ENCODE measurements at regions not wholly inside any gene's neighbourhood (a gene's known extent, or its start where the extent isn't known, plus 50 kb on each side); places are given as distances from the start of the nearest gene placed in this dataset.

- TF ChIP-seq PATZ1 (CRISPR knock-in tag; IDR thresholded peaks at IDR 0.05; ENCODE audit: borderline replicate concordance) (no peak), ESRRG (CRISPR knock-in tag; IDR thresholded peaks at IDR 0.05) (no peak), ZFP3 (CRISPR knock-in tag; IDR thresholded peaks at IDR 0.05) (no peak), CSDC2 (CRISPR knock-in tag; IDR thresholded peaks at IDR 0.05) (no peak), CREB5 (CRISPR knock-in tag; IDR thresholded peaks at IDR 0.05; ENCODE audit: low read depth) (no peak), RARB (CRISPR knock-in tag; IDR thresholded peaks at IDR 0.05) (no peak), OSR1 (CRISPR knock-in tag; IDR thresholded peaks at IDR 0.05) (no peak), BACH2 (CRISPR knock-in tag; IDR thresholded peaks at IDR 0.05; ENCODE audit: borderline replicate concordance) (no peak), TCF4 (CRISPR knock-in tag; IDR thresholded peaks at IDR 0.05; ENCODE audit: borderline replicate concordance) (no peak), ISL1 (CRISPR knock-in tag; IDR thresholded peaks at IDR 0.05) (no peak), ZFP30 (CRISPR knock-in tag; IDR thresholded peaks at IDR 0.05) (no peak), SNAI2 (CRISPR knock-in tag; IDR thresholded peaks at IDR 0.05) (no peak)
These were observed 1664.5 kb downstream of the EFNA5 start for GRCh38 chr5:106006242-106006641.
